ENCODE measurements at regions not wholly inside any gene's neighbourhood (a gene's known extent, or its start where the extent isn't known, plus 50 kb on each side); places are given as distances from the start of the nearest gene placed in this dataset.

DNA sequence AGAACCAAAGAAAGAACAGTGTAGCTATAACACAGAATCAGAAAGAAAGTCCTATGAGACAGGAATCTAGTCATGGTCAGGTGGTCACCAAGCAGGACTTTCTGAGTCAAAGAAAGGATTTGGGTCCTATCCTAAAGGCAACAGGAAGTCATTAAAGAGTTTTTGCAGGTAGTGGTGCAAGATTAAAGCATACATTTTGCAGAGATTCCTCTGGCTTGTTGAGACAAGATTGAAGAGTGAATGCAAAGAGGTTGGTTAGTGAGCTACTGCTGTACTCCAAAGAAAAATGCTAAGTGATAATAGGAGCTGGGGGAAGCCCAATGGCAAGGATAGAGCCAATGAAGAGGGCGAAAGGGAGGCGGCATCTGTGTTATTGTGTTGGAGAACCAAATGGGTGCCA lies 300.5 kb upstream of the KIF2A start:
- Histone ChIP-seq H3K4me3 (no peak overlapping the region), H3K36me3 (no peaks in the 10 kb centered on the region), H3K27me3 (no peaks in the 10 kb centered on the region), H3K4me1 (no peaks in the 10 kb centered on the region), H3K9me3 (no peaks in the 10 kb centered on the region), H3K27ac (no peak overlapping the region)
- intact Hi-C loops (cut with DNase I), result no loop called here
- no peak for TF ChIP-seq POLR2AphosphoS5 (IDR thresholded peaks at IDR 0.05; ENCODE audit: insufficient read depth in 1 of 2, low read depth in 1 of 2)
- TF ChIP-seq, protein P1, sequence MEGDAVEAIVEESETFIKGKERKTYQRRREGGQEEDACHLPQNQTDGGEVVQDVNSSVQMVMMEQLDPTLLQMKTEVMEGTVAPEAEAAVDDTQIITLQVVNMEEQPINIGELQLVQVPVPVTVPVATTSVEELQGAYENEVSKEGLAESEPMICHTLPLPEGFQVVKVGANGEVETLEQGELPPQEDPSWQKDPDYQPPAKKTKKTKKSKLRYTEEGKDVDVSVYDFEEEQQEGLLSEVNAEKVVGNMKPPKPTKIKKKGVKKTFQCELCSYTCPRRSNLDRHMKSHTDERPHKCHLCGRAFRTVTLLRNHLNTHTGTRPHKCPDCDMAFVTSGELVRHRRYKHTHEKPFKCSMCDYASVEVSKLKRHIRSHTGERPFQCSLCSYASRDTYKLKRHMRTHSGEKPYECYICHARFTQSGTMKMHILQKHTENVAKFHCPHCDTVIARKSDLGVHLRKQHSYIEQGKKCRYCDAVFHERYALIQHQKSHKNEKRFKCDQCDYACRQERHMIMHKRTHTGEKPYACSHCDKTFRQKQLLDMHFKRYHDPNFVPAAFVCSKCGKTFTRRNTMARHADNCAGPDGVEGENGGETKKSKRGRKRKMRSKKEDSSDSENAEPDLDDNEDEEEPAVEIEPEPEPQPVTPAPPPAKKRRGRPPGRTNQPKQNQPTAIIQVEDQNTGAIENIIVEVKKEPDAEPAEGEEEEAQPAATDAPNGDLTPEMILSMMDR (IDR thresholded peaks at IDR 0.05), result no peak
- TF ChIP-seq POLR2A (IDR thresholded peaks at IDR 0.05), result no peak
- no peak for DNase-seq (ENCODE audit: extremely low spot score in 2 of 2)

DNA sequence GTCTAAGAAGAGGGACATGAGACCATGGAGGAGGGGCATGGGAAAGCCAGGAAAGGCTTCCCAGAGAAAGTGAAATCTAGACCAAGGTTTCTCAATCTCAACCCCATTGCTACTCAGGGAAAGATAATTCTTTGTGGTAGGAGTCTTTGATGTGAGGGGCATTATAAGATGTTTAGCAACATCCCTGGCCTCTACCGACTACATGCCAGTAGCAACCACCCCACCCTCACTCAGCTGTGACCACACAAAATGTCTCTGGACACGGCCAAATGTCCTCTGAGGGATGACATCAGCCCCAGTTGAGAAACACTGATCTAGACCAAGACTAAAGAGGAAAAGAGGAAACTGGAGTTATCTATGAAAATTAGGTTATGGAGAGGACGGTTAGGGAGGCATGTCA lies 298.5 kb upstream of the KIF2A start:
- no peaks in the 10 kb centered on the region for H3K9me3 ChIP-seq
- H3K27me3 ChIP-seq, result no peaks in the 10 kb centered on the region
- no peak overlapping the region for H3K4me3 ChIP-seq
- H3K27ac ChIP-seq, result no peak overlapping the region
- DNase-seq (ENCODE audit: extremely low spot score in 2 of 2), result no peak
- no peak for TF ChIP-seq POLR2A (IDR thresholded peaks at IDR 0.05)
- TF ChIP-seq, protein P1 (IDR thresholded peaks at IDR 0.05), result no peak
- no peak for TF ChIP-seq POLR2AphosphoS5 (IDR thresholded peaks at IDR 0.05; ENCODE audit: insufficient read depth in 1 of 2, low read depth in 1 of 2)
- H3K4me1 ChIP-seq, result no peaks in the 10 kb centered on the region
- H3K36me3 ChIP-seq, result no peaks in the 10 kb centered on the region
- intact Hi-C loops (cut with DNase I), result no loop called here

DNA sequence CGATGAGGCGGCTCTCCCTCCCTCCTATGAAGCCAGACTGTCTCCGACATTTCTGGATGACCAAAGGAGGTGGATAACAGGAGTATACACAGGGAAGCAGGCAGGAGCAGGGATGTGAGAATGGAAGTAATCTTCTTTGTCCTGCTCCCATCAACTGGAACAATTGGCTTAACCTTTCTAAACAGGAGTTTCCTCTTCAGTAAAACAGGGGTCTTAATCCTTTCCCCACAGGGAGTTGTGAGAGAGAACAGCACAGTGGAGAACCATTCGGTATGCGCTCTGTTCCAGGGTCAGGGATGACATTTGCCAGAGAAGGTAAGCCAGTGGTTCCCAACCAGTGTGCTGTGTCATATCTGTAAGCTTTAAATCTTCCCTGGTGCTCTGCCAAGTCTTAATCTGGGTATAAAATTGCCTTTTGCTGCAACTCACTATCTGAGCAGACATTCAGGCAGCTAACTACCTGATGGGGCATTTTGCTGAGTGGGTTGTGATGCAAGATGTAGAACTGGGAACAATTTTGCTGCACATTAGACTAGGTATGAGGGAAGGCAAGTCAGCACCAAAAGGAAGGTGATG lies 294.8 kb upstream of the KIF2A start:
- Histone ChIP-seq H3K27me3 (no peaks in the 10 kb centered on the region), H3K4me1 (no peaks in the 10 kb centered on the region), H3K36me3 (no peaks in the 10 kb centered on the region), H3K9me3 (no peaks in the 10 kb centered on the region), H3K4me3 (no peak overlapping the region), H3K27ac (no peak overlapping the region)
- TF ChIP-seq, protein P1 (IDR thresholded peaks at IDR 0.05), result no peak
- TF ChIP-seq POLR2AphosphoS5 (IDR thresholded peaks at IDR 0.05; ENCODE audit: insufficient read depth in 1 of 2, low read depth in 1 of 2) (no peak), POLR2A (IDR thresholded peaks at IDR 0.05) (no peak)
- DNase-seq (ENCODE audit: extremely low spot score in 2 of 2), result no peak
- intact Hi-C loops (cut with DNase I), result no loop called here

DNA sequence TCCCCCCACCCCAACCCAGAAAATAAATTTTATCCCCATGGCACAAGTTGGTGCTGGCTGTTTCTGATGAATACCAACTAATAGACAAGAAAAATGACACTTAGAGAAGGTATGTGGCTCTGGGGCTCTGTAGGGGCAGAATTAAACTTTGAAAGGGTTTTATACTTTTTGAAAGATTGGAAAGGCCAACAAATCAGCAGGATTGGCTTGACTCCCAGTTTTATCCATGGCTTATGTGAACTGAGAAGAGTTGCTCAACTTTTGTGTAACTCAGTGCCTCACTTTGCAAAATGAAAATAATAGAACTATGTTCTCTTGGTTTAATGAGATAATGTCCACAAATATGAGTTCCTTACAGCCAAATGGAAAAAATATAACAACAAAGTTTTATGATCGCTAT lies 288.9 kb upstream of the KIF2A start:
- no peak for DNase-seq (ENCODE audit: extremely low spot score in 2 of 2)
- TF ChIP-seq POLR2A (IDR thresholded peaks at IDR 0.05) (no peak), POLR2AphosphoS5 (IDR thresholded peaks at IDR 0.05; ENCODE audit: insufficient read depth in 1 of 2, low read depth in 1 of 2) (no peak)
- TF ChIP-seq, protein P1 (IDR thresholded peaks at IDR 0.05), result no peak
- H3K36me3 ChIP-seq, result no peaks in the 10 kb centered on the region
- no peaks in the 10 kb centered on the region for H3K4me1 ChIP-seq
- no peaks in the 10 kb centered on the region for H3K9me3 ChIP-seq
- H3K27ac ChIP-seq, result no peak overlapping the region
- H3K4me3 ChIP-seq, result no peak overlapping the region
- no peaks in the 10 kb centered on the region for H3K27me3 ChIP-seq
- intact Hi-C loops (cut with DNase I), result no loop called here

DNA sequence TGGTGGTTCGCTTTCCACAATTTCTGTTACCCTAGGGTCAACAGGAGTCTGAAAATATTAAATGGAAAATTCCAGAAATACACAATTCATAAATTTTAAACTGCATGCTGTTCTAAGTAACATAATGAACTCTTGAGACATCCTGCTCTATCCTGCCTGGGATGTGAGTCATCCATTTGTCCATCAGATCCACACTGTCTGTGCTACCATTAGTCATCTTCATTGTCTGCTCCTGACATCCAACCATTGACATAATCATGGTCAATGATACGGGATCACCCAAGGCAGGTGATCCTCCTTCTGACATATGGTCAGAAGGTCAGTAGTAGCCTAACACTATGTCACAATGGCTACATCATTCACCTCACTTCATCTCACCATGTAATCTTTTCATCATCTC lies 276.7 kb upstream of the KIF2A start:
- Histone ChIP-seq H3K36me3 (no peaks in the 10 kb centered on the region), H3K27me3 (no peaks in the 10 kb centered on the region), H3K9me3 (no peaks in the 10 kb centered on the region), H3K4me3 (no peak overlapping the region), H3K4me1 (no peaks in the 10 kb centered on the region), H3K27ac (no peak overlapping the region)
- TF ChIP-seq POLR2AphosphoS5 (IDR thresholded peaks at IDR 0.05; ENCODE audit: insufficient read depth in 1 of 2, low read depth in 1 of 2) (no peak), POLR2A (IDR thresholded peaks at IDR 0.05) (no peak)
- TF ChIP-seq, protein P1 (IDR thresholded peaks at IDR 0.05), result no peak
- DNase-seq (ENCODE audit: extremely low spot score in 2 of 2), result no peak
- intact Hi-C loops (cut with DNase I), result no loop called here

Data from vagina (tissue), 2 donors.